Thyroid gland (tissue), 4 donors: ENCODE measurements at regions not wholly inside any gene's neighbourhood (a gene's known extent, or its start where the extent isn't known, plus 50 kb on each side); places are given as distances from the start of the nearest gene placed in this dataset.

Source experiments
- POLR2A ChIP-seq, 2 donors: fragments of 450-650 bp; IDR thresholded peaks; one replicate each; pipeline ENCODE4 v1.6.1; 2017; ENCODE audit warnings: antibody characterized with exemption in 2 of 2, mild to moderate bottlenecking in 2 of 2, moderate library complexity in 1 of 2
- TF ChIP-seq, protein P1 (sequence below), 6 experiments: fragments of 200-600 bp in 3 of 6; fragments of 450-650 bp in 3 of 6; sonication (generic) in 3 of 6; IDR thresholded peaks; one replicate each; pipeline ENCODE4 v1.5.1; 2016 to 2019; ENCODE audit warnings: antibody characterized with exemption in 6 of 6, mild to moderate bottlenecking in 2 of 6, inconsistent platforms in 1 of 6, moderate library complexity in 1 of 6

DNA sequence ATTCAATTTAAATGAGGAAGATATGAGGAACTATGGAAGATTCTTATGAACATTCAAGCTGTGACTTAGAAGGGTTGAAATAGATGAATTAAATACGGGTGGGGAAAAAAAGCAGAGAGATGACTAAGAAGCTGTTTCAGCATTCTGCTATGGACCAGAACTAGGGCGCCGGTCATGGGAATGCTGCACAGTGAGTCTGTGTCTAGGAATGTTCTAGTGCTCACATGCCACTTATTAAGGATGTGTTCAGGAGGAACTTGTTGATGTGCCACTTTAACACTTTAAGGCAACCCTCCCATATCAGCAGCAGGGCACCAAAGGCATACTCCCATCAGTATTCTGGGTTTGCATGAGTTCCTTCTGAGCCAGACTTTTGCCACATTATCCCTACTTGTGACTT lies 152.1 kb downstream of the POSTN start:
- TF ChIP-seq POLR2A (IDR thresholded peaks at IDR 0.05): no peak
- TF ChIP-seq, protein P1, sequence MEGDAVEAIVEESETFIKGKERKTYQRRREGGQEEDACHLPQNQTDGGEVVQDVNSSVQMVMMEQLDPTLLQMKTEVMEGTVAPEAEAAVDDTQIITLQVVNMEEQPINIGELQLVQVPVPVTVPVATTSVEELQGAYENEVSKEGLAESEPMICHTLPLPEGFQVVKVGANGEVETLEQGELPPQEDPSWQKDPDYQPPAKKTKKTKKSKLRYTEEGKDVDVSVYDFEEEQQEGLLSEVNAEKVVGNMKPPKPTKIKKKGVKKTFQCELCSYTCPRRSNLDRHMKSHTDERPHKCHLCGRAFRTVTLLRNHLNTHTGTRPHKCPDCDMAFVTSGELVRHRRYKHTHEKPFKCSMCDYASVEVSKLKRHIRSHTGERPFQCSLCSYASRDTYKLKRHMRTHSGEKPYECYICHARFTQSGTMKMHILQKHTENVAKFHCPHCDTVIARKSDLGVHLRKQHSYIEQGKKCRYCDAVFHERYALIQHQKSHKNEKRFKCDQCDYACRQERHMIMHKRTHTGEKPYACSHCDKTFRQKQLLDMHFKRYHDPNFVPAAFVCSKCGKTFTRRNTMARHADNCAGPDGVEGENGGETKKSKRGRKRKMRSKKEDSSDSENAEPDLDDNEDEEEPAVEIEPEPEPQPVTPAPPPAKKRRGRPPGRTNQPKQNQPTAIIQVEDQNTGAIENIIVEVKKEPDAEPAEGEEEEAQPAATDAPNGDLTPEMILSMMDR (IDR thresholded peaks at IDR 0.05): no peak
